Fibroblast of lung (primary cell): ENCODE measurements at regions not wholly inside any gene's neighbourhood (a gene's known extent, or its start where the extent isn't known, plus 50 kb on each side); places are given as distances from the start of the nearest gene placed in this dataset.

Experiments used
- DNase-seq, 2 donors: peaks; one replicate each; pipeline versions ENCODE4 v3.0.0 to v3.0.0-alpha.2; 2010; ENCODE audit warnings: low read depth in 2 of 2
- H2AFZ ChIP-seq: 2 replicates; pipeline ENCODE4 v1.5.1; 2012; ENCODE audit warnings: low read length, control low read depth, inconsistent platforms
- H3K27ac ChIP-seq: 2 replicates; pipeline ENCODE4 v1.5.1; 2011; ENCODE audit warnings: low read length, control low read depth; ENCODE audit not compliant: insufficient read depth
- H3K27me3 ChIP-seq: 2 replicates; pipeline ENCODE4 v1.5.1; 2011; ENCODE audit warnings: mild to moderate bottlenecking, low read length; ENCODE audit not compliant: control insufficient read depth, insufficient read depth
- H3K36me3 ChIP-seq: 2 replicates; pipeline ENCODE4 v1.5.1; 2011; ENCODE audit warnings: low read length; ENCODE audit not compliant: control insufficient read depth, insufficient read depth
- H3K4me1 ChIP-seq: 2 replicates; pipeline ENCODE4 v1.5.1; 2011; ENCODE audit warnings: low read length; ENCODE audit not compliant: control insufficient read depth, insufficient read depth; ENCODE audit errors: extremely low read depth
- H3K4me2 ChIP-seq: 2 replicates; pipeline ENCODE4 v1.5.1; 2011; ENCODE audit warnings: low read length, control low read depth; ENCODE audit not compliant: insufficient read depth; ENCODE audit errors: extremely low read depth
- H3K4me3 ChIP-seq, 4 experiments: fragments of 200-600 bp in 1 of 4; sonication (generic) in 1 of 4; replicated peaks in 1 of 4; 2 replicates each; pipeline ENCODE4 v1.5.1; 2011 to 2016; ENCODE audit warnings: low read length in 4 of 4, low read depth in 3 of 4, mild to moderate bottlenecking in 3 of 4, control low read depth in 2 of 4, inconsistent platforms in 1 of 4, mixed read lengths in 1 of 4; ENCODE audit not compliant: insufficient read depth in 1 of 4; ENCODE audit errors: control extremely low read depth in 1 of 4
- H3K79me2 ChIP-seq: 2 replicates; pipeline ENCODE4 v1.5.1; 2012; ENCODE audit warnings: mild to moderate bottlenecking, low read length, inconsistent platforms; ENCODE audit not compliant: control insufficient read depth, insufficient read depth
- H3K9ac ChIP-seq: 2 replicates; pipeline ENCODE4 v1.5.1; 2011; ENCODE audit warnings: mild to moderate bottlenecking, low read length, control low read depth; ENCODE audit not compliant: insufficient read depth
- H3K9me3 ChIP-seq: 2 replicates; pipeline ENCODE4 v1.5.1; 2012; ENCODE audit warnings: low read depth, low read length; ENCODE audit not compliant: control insufficient read depth, insufficient read depth
- H4K20me1 ChIP-seq: 2 replicates; pipeline ENCODE4 v1.5.1; 2011; ENCODE audit warnings: low read length; ENCODE audit not compliant: control insufficient read depth, insufficient read depth; ENCODE audit errors: extremely low read depth
- CTCF ChIP-seq, 2 donors: IDR thresholded peaks in 1 of 2; conservative IDR thresholded peaks in 1 of 2; 1 replicate in 1 of 2; 2 replicates in 1 of 2; pipeline ENCODE4 v1.5.1; 2011 to 2012; ENCODE audit warnings: low read length in 2 of 2, control low read depth in 1 of 2, inconsistent platforms in 1 of 2, low read depth in 1 of 2, mild to moderate bottlenecking in 1 of 2
- EZH2 ChIP-seq: IDR thresholded peaks from 2 replicates; pipeline ENCODE4 v1.5.1; 2012; ENCODE audit warnings: low read length, control low read depth, mild to moderate bottlenecking; ENCODE audit errors: missing control alignments

DNA sequence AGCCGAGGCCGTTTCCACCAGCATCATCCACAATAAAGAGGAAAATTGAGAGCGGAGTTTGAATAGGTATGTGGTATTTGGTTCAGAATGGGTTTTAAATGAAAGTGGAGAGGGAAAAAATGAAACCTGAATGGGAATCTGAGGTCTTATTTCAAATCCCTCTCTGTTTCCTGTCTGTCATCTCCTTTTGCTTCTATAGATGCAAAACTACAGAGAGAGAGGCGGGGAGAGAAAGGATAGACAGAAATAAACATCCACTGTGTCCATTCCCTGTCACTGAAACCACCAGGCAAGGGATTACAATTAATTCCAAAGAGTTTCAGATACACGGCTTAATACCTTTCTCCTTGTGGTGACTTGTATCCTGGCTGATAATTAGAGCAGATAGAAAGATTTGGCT, 102.3 kb downstream of the DAD1 start:
- Histone ChIP-seq H3K36me3 (no peaks in the 10 kb centered on the region), H2AFZ (no peak overlapping the region), H3K4me3 (no peak overlapping the region), H3K4me1 (no peaks in the 10 kb centered on the region), H3K9me3 (no peaks in the 10 kb centered on the region), H3K9ac (no peak overlapping the region), H3K27ac (no peak overlapping the region), H3K4me2 (no peak overlapping the region), H4K20me1 (no peaks in the 10 kb centered on the region), H3K27me3 (peaks cover 26% of the 10 kb centered on the region), H3K79me2 (no peaks in the 10 kb centered on the region)
- TF ChIP-seq CTCF (conservative IDR thresholded peaks at IDR 0.05 in 1 of 2, IDR thresholded peaks at IDR 0.05 in 1 of 2; ENCODE audit: low read depth in 1 of 2, low read length in 2 of 2) = no peak
- no peak for TF ChIP-seq EZH2
- DNase-seq = no peak

DNA sequence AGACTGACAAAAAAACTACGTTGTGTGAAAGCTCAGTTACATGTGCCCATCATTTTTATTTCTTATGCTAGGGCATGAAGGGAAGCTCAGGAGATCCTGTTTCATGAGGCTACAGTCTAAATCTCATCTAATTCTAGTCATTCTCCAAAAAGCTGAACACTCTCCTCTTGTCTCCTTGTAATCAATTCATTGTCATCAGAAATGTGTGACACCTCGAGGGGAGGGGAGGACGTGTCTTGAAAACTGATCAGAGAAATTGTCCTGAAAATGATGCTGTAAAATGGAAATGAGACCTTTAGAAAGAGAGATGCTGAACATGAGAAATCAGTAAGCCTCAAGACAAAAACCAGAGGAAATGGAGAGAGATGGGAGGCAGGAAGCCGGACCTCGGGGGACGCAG, 103.4 kb downstream of the DAD1 start:
- Histone ChIP-seq H4K20me1 (no peaks in the 10 kb centered on the region), H3K4me2 (no peak overlapping the region), H3K4me3 (no peak overlapping the region), H3K9me3 (no peaks in the 10 kb centered on the region), H3K27ac (no peak overlapping the region), H3K79me2 (no peaks in the 10 kb centered on the region), H3K9ac (no peak overlapping the region), H3K36me3 (no peaks in the 10 kb centered on the region), H3K4me1 (no peaks in the 10 kb centered on the region), H2AFZ (no peak overlapping the region), H3K27me3 (peaks cover 30% of the 10 kb centered on the region)
- no peak for TF ChIP-seq CTCF (conservative IDR thresholded peaks at IDR 0.05 in 1 of 2, IDR thresholded peaks at IDR 0.05 in 1 of 2; ENCODE audit: low read depth in 1 of 2, low read length in 2 of 2)
- no peak for TF ChIP-seq EZH2
- no peak for DNase-seq

GRCh38 chr14:22485178-22485577, 103.8 kb downstream of the DAD1 start:
- Histone ChIP-seq H3K27ac (no peak overlapping the region), H3K4me1 (no peaks in the 10 kb centered on the region), H3K9ac (no peak overlapping the region), H3K4me3 (no peak overlapping the region), H2AFZ (no peak overlapping the region), H3K36me3 (no peaks in the 10 kb centered on the region), H3K9me3 (no peaks in the 10 kb centered on the region), H3K4me2 (no peak overlapping the region), H4K20me1 (no peaks in the 10 kb centered on the region), H3K27me3 (peaks cover 28% of the 10 kb centered on the region), H3K79me2 (no peaks in the 10 kb centered on the region)
- DNase-seq = peak in 1 of 2 donors; percentile 55
- TF ChIP-seq EZH2 (no peak), CTCF (conservative IDR thresholded peaks at IDR 0.05 in 1 of 2, IDR thresholded peaks at IDR 0.05 in 1 of 2; ENCODE audit: low read depth in 1 of 2, low read length in 2 of 2) (no peak)
